ENCODE measurements at regions not wholly inside any gene's neighbourhood (a gene's known extent, or its start where the extent isn't known, plus 50 kb on each side); places are given as distances from the start of the nearest gene placed in this dataset.

- DNase-seq (ENCODE audit: low read depth), result no peak
- no peak for TF ChIP-seq CTCF (IDR thresholded peaks at IDR 0.05; ENCODE audit: control insufficient read depth, extremely low read depth, insufficient read depth)
- H3K4me3 ChIP-seq (ENCODE audit: low read depth, low read length), result no peak overlapping the region
Observed at GRCh38 chr21:31570824-31571566, 88.5 kb upstream of the SOD1 start.

GRCh38 chr21:31566611-31567010 lies 92.9 kb upstream of the SOD1 start:
- DNase-seq (ENCODE audit: low read depth), result no peak
- no peak for TF ChIP-seq CTCF (IDR thresholded peaks at IDR 0.05; ENCODE audit: control insufficient read depth, extremely low read depth, insufficient read depth)
- no peak overlapping the region for H3K4me3 ChIP-seq (ENCODE audit: low read depth, low read length)

GRCh38 chr21:31566064-31566463 lies 93.4 kb upstream of the SOD1 start:
- TF ChIP-seq CTCF (IDR thresholded peaks at IDR 0.05; ENCODE audit: control insufficient read depth, extremely low read depth, insufficient read depth), result peak; percentile 12; the same call in 1 of the 2 replicates
- no peak for DNase-seq (ENCODE audit: low read depth)
- H3K4me3 ChIP-seq (ENCODE audit: low read depth, low read length), result no peak overlapping the region

GRCh38 chr21:31564439-31564838 lies 95.1 kb upstream of the SOD1 start:
- no peak for TF ChIP-seq CTCF (IDR thresholded peaks at IDR 0.05; ENCODE audit: control insufficient read depth, extremely low read depth, insufficient read depth)

GRCh38 chr21:31560479-31560878 lies 99.0 kb upstream of the SOD1 start:
- no peak for TF ChIP-seq CTCF (IDR thresholded peaks at IDR 0.05; ENCODE audit: control insufficient read depth, extremely low read depth, insufficient read depth)
- no peak for DNase-seq (ENCODE audit: low read depth)
- H3K4me3 ChIP-seq (ENCODE audit: low read depth, low read length), result no peak overlapping the region

More at GRCh38 chr21:31564439-31564838, 95.1 kb upstream of the SOD1 start:
- H3K4me3 ChIP-seq (ENCODE audit: low read depth, low read length), result no peak overlapping the region
- DNase-seq (ENCODE audit: low read depth), result no peak

GRCh38 chr21:31559368-31560119 lies 99.9 kb upstream of the SOD1 start:
- DNase-seq (ENCODE audit: low read depth), result no peak
- H3K4me3 ChIP-seq (ENCODE audit: low read depth, low read length), result no peak overlapping the region
- no peak for TF ChIP-seq CTCF (IDR thresholded peaks at IDR 0.05; ENCODE audit: control insufficient read depth, extremely low read depth, insufficient read depth)

Measured in LNCaP clone FGC (cell line).